ENCODE measurements at regions not wholly inside any gene's neighbourhood (a gene's known extent, or its start where the extent isn't known, plus 50 kb on each side); places are given as distances from the start of the nearest gene placed in this dataset.

GRCh38 chr4:62952366-62952765 is 1456.9 kb downstream of the TECRL start:
- Histone ChIP-seq H3K27me3 (ENCODE audit: insufficient read depth) (no peaks in the 10 kb centered on the region), H2AFZ (no peak overlapping the region), H3K4me3 (no peak overlapping the region), H3K9me2 (ENCODE audit: insufficient read depth) (0 out of 2 replicates have a peak, but pooled peaks cover 5% of the 10 kb centered on the region), H3K27ac (ENCODE audit: low read depth) (no peak overlapping the region), H3K79me2 (replicated peaks; ENCODE audit: insufficient read depth) (no peaks in the 10 kb centered on the region), H3F3A (replicated peaks; ENCODE audit: low read depth) (no peaks in the 10 kb centered on the region), H3K4me1 (ENCODE audit: insufficient read depth) (peaks cover 15% of the 10 kb centered on the region), H4K20me1 (replicated peaks; ENCODE audit: insufficient read depth) (no peaks in the 10 kb centered on the region), H3K36me3 (ENCODE audit: insufficient read depth) (no peaks in the 10 kb centered on the region), H3K4me2 (no peak overlapping the region)
- H3K27ac Mint-ChIP-seq: no peak overlapping the region
- TF ChIP-seq NANOG (IDR thresholded peaks at IDR 0.05; ENCODE audit: borderline replicate concordance): no peak
- TF ChIP-seq EZH2phosphoT487 (IDR thresholded peaks at IDR 0.05; ENCODE audit: unreplicated experiment): no peak
- TF ChIP-seq ZNF331 (CRISPR knock-in tag; IDR thresholded peaks at IDR 0.05; ENCODE audit: low read depth): no peak
- TF ChIP-seq REST (IDR thresholded peaks at IDR 0.05; ENCODE audit: unreplicated experiment): no peak
- no peak for TF ChIP-seq CTCF (conservative IDR thresholded peaks at IDR 0.05; ENCODE audit: low read depth in 2 of 2)
- no peak for TF ChIP-seq ZNF114 (CRISPR knock-in tag; IDR thresholded peaks at IDR 0.05)
- no peak for TF ChIP-seq CREB1 (CRISPR knock-in tag; IDR thresholded peaks at IDR 0.05; ENCODE audit: low read depth)
- TF ChIP-seq JUNB (IDR thresholded peaks at IDR 0.05; ENCODE audit: unreplicated experiment): no peak
- TF ChIP-seq STAT1 (IDR thresholded peaks at IDR 0.05; ENCODE audit: unreplicated experiment): no peak
- TF ChIP-seq EZH2 (IDR thresholded peaks at IDR 0.05; ENCODE audit: low read depth, unreplicated experiment): no peak
- no peak for TF ChIP-seq POLR2AphosphoS5 (IDR thresholded peaks at IDR 0.05; ENCODE audit: low read depth)
- no peak for TF ChIP-seq ETS1 (IDR thresholded peaks at IDR 0.05)
- TF ChIP-seq ZNF462 (CRISPR knock-in tag; IDR thresholded peaks at IDR 0.05): no peak
- no peaks in the 10 kb centered on the region for H3K27me3 Mint-ChIP-seq (ENCODE audit: insufficient read depth, low read depth, poor library complexity)
- H3K4me3 Mint-ChIP-seq: no peak overlapping the region
- no peak for ATAC-seq
- peaks cover 19% of the 10 kb centered on the region for H3K4me1 Mint-ChIP-seq
- DNase-seq (ENCODE audit: low spot score): peak; percentile 17
- no peaks in the 10 kb centered on the region for H3K36me3 Mint-ChIP-seq (ENCODE audit: low read depth)
- no peaks in the 10 kb centered on the region for H3K9me3 Mint-ChIP-seq
